Activated naive CD4-positive, alpha-beta T cell treated with anti-CD3 and anti-CD28 coated beads, Interleukin-2, amount 10 ng/mL, durations not matched to agents 7 days and 5 days (primary cell): ENCODE measurements at regions not wholly inside any gene's neighbourhood (a gene's known extent, or its start where the extent isn't known, plus 50 kb on each side); places are given as distances from the start of the nearest gene placed in this dataset.

ENCODE experiments used
- CTCF ChIA-PET: fragments of 350-600 bp; sonication (Branson Sonifier 250); formaldehyde crosslinking; loops from one replicate; lab custom pipeline; 2021; ENCODE audit warnings: antibody characterized with exemption; lab: Charles Lee
- DNase-seq: peaks from one replicate; pipeline ENCODE4 v3.0.0-alpha.2; 2020
- H3K27ac Mint-ChIP-seq: one replicate; pipeline ENCODE4 v1.8.0; 2021; ENCODE audit warnings: mild to moderate bottlenecking, moderate library complexity, mixed read lengths
- H3K27me3 Mint-ChIP-seq: one replicate; pipeline ENCODE4 v1.8.0; 2021; ENCODE audit warnings: mild to moderate bottlenecking, mixed read lengths
- H3K36me3 Mint-ChIP-seq: one replicate; pipeline ENCODE4 v1.8.0; 2021; ENCODE audit warnings: mixed read lengths
- H3K4me1 Mint-ChIP-seq: one replicate; pipeline ENCODE4 v1.8.0; 2021; ENCODE audit warnings: mixed read lengths
- H3K4me3 Mint-ChIP-seq: one replicate; pipeline ENCODE4 v1.8.0; 2021; ENCODE audit warnings: mild to moderate bottlenecking, moderate library complexity, mixed read lengths
- H3K9me3 Mint-ChIP-seq: one replicate; pipeline ENCODE4 v1.8.0; 2021; ENCODE audit warnings: mixed read lengths

GRCh38 chr14:87184180-87184579 lies 808.8 kb downstream of the GALC start:
- CTCF ChIA-PET: no interaction called here
- no peaks in the 10 kb centered on the region for H3K27me3 Mint-ChIP-seq
- peaks cover 5% of the 10 kb centered on the region for H3K9me3 Mint-ChIP-seq
- DNase-seq: no peak
- H3K27ac Mint-ChIP-seq: no peak overlapping the region
- H3K4me3 Mint-ChIP-seq: no peak overlapping the region
- no peaks in the 10 kb centered on the region for H3K4me1 Mint-ChIP-seq
- no peaks in the 10 kb centered on the region for H3K36me3 Mint-ChIP-seq

DNA sequence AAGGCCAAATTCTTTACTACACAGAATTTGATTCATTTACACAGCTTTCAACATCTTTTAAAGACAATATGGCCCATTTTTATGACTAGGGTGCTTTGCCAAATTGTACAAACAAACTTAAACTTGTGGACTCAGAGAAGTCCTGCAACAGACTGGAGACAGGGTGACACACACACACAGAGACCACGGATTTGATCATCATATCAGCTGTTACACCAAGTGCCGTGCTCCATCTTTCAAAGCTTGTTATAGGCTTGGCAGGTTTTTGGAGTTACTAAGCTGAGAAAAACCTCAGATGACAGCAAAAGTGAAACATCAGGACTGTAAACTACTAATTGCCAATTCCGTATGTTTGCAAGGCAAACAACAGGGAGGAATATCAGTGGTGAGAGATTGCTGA lies 811.7 kb downstream of the GALC start:
- no peak for DNase-seq
- H3K27me3 Mint-ChIP-seq: no peaks in the 10 kb centered on the region
- H3K27ac Mint-ChIP-seq: no peak overlapping the region
- H3K36me3 Mint-ChIP-seq: no peaks in the 10 kb centered on the region
- peaks cover 11% of the 10 kb centered on the region for H3K9me3 Mint-ChIP-seq
- H3K4me3 Mint-ChIP-seq: no peak overlapping the region
- H3K4me1 Mint-ChIP-seq: no peaks in the 10 kb centered on the region
- CTCF ChIA-PET: interaction anchor here (0.6 kb wide), 1 partner anchor 10 kb away, joined by 3 read pairs; no protein-coding TSS in a partner anchor

- no peak for DNase-seq
These were observed 813.0 kb downstream of the GALC start for GRCh38 chr14:87179936-87180335.

DNA sequence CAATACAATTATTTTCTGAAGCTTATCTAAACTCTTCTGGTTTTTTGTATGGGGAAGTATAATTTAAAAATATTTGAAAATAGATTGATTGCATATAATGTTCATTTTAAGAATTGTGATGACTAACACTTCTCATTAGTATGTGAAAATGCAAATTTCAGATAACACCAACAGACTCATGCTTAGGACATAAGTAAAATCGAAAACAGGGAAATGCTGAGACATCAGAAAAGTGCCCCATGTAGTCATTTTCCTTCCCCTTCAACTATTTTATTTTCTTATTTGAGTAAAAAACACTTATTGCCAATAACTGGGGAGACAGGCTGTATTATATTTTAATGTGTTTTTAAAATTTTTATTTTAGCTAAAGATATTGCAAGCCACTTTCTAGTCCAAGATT lies 814.7 kb downstream of the GALC start:
- no peak overlapping the region for H3K4me3 Mint-ChIP-seq
- no peaks in the 10 kb centered on the region for H3K4me1 Mint-ChIP-seq
- no peaks in the 10 kb centered on the region for H3K27me3 Mint-ChIP-seq
- no peak for DNase-seq
- CTCF ChIA-PET: no interaction called here
- peaks cover 9% of the 10 kb centered on the region for H3K9me3 Mint-ChIP-seq
- H3K36me3 Mint-ChIP-seq: no peaks in the 10 kb centered on the region
- no peak overlapping the region for H3K27ac Mint-ChIP-seq

More at GRCh38 chr14:87179936-87180335, 813.0 kb downstream of the GALC start:
- Mint-ChIP-seq H3K9me3 (peaks cover 11% of the 10 kb centered on the region), H3K36me3 (no peaks in the 10 kb centered on the region), H3K4me3 (no peak overlapping the region), H3K27me3 (no peaks in the 10 kb centered on the region), H3K4me1 (no peaks in the 10 kb centered on the region), H3K27ac (no peak overlapping the region)
- CTCF ChIA-PET: no interaction called here

GRCh38 chr14:87175175-87175574 lies 817.8 kb downstream of the GALC start:
- CTCF ChIA-PET: no interaction called here
- no peak overlapping the region for H3K27ac Mint-ChIP-seq

GRCh38 chr14:87171141-87171540 lies 821.8 kb downstream of the GALC start:
- Mint-ChIP-seq H3K27me3 (no peaks in the 10 kb centered on the region), H3K27ac (no peak overlapping the region), H3K9me3 (no peaks in the 10 kb centered on the region), H3K4me1 (no peaks in the 10 kb centered on the region), H3K4me3 (no peak overlapping the region), H3K36me3 (no peaks in the 10 kb centered on the region)
- CTCF ChIA-PET: no interaction called here
- no peak for DNase-seq

More at GRCh38 chr14:87175175-87175574, 817.8 kb downstream of the GALC start:
- Mint-ChIP-seq H3K4me1 (no peaks in the 10 kb centered on the region), H3K27me3 (no peaks in the 10 kb centered on the region), H3K36me3 (no peaks in the 10 kb centered on the region), H3K9me3 (peaks cover 8% of the 10 kb centered on the region), H3K4me3 (no peak overlapping the region)
- DNase-seq: no peak

DNA sequence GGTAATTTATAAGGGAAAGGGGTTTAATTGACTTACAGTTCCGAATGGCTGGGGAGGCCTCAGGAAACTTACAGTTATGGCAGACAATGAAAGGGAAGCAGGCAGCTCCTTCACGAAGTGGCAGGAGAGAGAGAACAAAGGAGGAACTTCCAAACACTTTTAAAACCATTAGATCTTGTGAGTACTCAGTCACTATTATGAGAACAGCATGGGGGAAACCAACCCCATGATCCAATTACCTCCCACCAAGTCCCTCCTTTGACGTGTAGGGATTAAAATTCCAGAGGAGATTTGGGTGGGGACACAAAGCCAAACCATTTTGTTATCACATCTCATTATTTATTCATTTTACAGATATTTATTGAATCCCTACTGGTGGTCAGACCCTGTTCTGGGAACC lies 822.8 kb downstream of the GALC start:
- no peaks in the 10 kb centered on the region for H3K27me3 Mint-ChIP-seq
- no peak overlapping the region for H3K27ac Mint-ChIP-seq
- no peak overlapping the region for H3K4me3 Mint-ChIP-seq
- no peaks in the 10 kb centered on the region for H3K36me3 Mint-ChIP-seq
- H3K4me1 Mint-ChIP-seq: no peaks in the 10 kb centered on the region
- CTCF ChIA-PET: no interaction called here
- DNase-seq: no peak
- no peaks in the 10 kb centered on the region for H3K9me3 Mint-ChIP-seq

GRCh38 chr14:87169362-87169761 lies 823.6 kb downstream of the GALC start:
- Mint-ChIP-seq H3K27me3 (no peaks in the 10 kb centered on the region), H3K27ac (no peak overlapping the region), H3K4me3 (no peak overlapping the region), H3K36me3 (no peaks in the 10 kb centered on the region), H3K9me3 (no peaks in the 10 kb centered on the region), H3K4me1 (no peaks in the 10 kb centered on the region)
- no peak for DNase-seq
- CTCF ChIA-PET: no interaction called here

GRCh38 chr14:87161502-87161901 lies 831.5 kb downstream of the GALC start:
- H3K27me3 Mint-ChIP-seq: no peaks in the 10 kb centered on the region
- CTCF ChIA-PET: no interaction called here
- no peak overlapping the region for H3K4me3 Mint-ChIP-seq
- no peak for DNase-seq
- no peak overlapping the region for H3K27ac Mint-ChIP-seq
- no peaks in the 10 kb centered on the region for H3K4me1 Mint-ChIP-seq
- no peaks in the 10 kb centered on the region for H3K36me3 Mint-ChIP-seq
- H3K9me3 Mint-ChIP-seq: no peaks in the 10 kb centered on the region

DNA sequence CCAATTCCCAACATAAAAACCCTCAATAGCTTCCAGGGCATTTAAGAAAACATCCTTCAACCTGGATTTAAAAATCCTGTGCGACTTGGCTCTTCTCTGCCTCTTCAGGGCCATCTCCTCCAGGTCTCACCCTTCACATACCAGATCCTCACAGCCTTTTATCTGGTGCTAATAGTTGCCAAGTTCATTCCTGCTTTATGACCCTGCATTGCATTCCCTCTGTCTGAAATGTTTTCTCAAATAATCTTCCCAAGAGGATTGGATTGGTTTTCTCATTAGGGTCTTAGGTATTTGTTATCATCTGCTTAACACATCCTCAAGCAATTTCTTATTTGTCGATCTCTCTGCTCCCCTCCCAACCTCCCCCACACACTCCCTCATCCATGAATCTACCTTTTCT lies 832.0 kb downstream of the GALC start:
- CTCF ChIA-PET: no interaction called here
- DNase-seq: no peak
- H3K27me3 Mint-ChIP-seq: no peaks in the 10 kb centered on the region
- H3K4me3 Mint-ChIP-seq: no peak overlapping the region
- H3K36me3 Mint-ChIP-seq: no peaks in the 10 kb centered on the region
- H3K27ac Mint-ChIP-seq: no peak overlapping the region
- no peaks in the 10 kb centered on the region for H3K4me1 Mint-ChIP-seq
- H3K9me3 Mint-ChIP-seq: no peaks in the 10 kb centered on the region

- no peak overlapping the region for H3K27ac Mint-ChIP-seq
- DNase-seq: no peak
- H3K9me3 Mint-ChIP-seq: no peaks in the 10 kb centered on the region
- H3K36me3 Mint-ChIP-seq: no peaks in the 10 kb centered on the region
- no peak overlapping the region for H3K4me3 Mint-ChIP-seq
- CTCF ChIA-PET: no interaction called here
- no peaks in the 10 kb centered on the region for H3K4me1 Mint-ChIP-seq
- no peaks in the 10 kb centered on the region for H3K27me3 Mint-ChIP-seq
These were observed 834.7 kb downstream of the GALC start for GRCh38 chr14:87158283-87158682.

DNA sequence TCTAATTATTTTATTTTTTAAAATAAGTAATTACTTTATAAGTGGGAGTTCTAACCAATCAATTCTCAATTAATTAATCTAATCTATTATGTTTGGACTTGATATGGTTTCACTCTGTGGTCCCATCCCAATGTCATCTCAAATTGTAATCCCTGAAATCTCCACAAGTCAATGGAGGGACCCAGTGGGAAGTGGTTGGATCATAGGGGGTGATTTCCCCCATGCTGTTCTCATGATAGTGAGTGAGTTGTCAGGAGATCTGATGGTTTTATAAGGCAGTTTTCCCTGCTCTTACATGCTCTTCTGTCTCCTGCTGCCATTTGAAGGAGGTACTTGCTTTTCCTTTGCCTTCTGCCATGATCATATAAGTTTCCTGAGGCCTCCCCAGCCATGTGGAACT lies 836.1 kb downstream of the GALC start:
- no peaks in the 10 kb centered on the region for H3K36me3 Mint-ChIP-seq
- no peak overlapping the region for H3K27ac Mint-ChIP-seq
- peaks cover 1% of the 10 kb centered on the region for H3K9me3 Mint-ChIP-seq
- no peaks in the 10 kb centered on the region for H3K4me1 Mint-ChIP-seq
- no peak for DNase-seq
- CTCF ChIA-PET: no interaction called here
- no peak overlapping the region for H3K4me3 Mint-ChIP-seq
- H3K27me3 Mint-ChIP-seq: no peaks in the 10 kb centered on the region

DNA sequence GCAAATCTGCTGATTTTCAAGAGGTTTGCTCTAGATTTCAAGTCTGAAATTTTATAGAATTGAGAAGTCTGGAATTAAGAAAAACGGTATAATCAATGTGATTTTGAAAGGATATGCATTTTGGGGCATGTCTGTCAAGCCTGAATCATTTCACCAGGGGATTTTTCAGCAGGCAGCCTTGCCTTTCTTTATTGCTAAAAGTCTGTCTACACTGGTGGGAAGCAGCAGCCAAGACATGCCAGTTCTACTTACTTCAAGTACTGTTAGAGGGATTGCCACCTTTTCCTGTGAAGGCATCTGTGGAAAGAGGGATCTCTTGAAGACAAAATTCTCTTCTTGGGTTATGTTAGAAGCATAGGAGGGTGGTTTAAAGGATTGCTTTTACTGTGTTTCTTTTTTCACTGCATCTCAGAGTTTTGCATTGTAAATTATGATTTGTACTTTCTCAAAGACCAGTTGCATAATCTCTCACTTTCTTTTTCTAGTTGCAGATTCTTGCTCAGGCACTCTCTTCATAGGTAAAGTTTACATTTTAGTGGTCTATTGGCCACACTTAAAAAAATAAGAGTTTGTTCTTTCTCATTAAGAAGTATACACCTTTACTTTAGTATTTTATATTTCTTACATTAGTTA lies 837.0 kb downstream of the GALC start:
- DNase-seq: no peak
- no peaks in the 10 kb centered on the region for H3K27me3 Mint-ChIP-seq
- H3K4me1 Mint-ChIP-seq: no peaks in the 10 kb centered on the region
- CTCF ChIA-PET: no interaction called here
- peaks cover 4% of the 10 kb centered on the region for H3K9me3 Mint-ChIP-seq
- H3K4me3 Mint-ChIP-seq: no peak overlapping the region
- H3K27ac Mint-ChIP-seq: no peak overlapping the region
- H3K36me3 Mint-ChIP-seq: no peaks in the 10 kb centered on the region

DNA sequence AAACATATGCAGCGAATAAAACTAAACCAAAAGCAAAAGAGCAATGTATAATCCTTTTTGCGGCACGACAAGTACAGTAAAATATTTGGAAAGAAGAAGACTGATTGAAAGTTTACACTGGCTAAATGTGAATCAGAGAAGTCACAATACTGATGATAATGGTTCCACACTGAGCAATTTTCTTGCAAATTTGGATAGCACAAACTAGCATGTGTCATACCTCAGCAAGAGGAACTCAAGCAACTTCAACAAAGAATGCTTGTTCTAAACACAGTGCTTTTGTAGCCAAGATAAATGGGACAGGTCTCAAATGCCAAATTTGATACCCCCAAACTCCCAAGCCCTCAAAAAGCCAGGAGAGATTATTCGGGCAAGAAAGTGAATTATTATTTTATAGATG lies 839.1 kb downstream of the GALC start:
- H3K4me1 Mint-ChIP-seq: no peaks in the 10 kb centered on the region
- CTCF ChIA-PET: no interaction called here
- no peak overlapping the region for H3K27ac Mint-ChIP-seq
- H3K9me3 Mint-ChIP-seq: peaks cover 4% of the 10 kb centered on the region
- H3K36me3 Mint-ChIP-seq: no peaks in the 10 kb centered on the region
- H3K27me3 Mint-ChIP-seq: no peaks in the 10 kb centered on the region
- H3K4me3 Mint-ChIP-seq: no peak overlapping the region
- no peak for DNase-seq

GRCh38 chr14:87153391-87153790 lies 839.6 kb downstream of the GALC start:
- no peak overlapping the region for H3K4me3 Mint-ChIP-seq
- no peaks in the 10 kb centered on the region for H3K27me3 Mint-ChIP-seq
- DNase-seq: no peak
- H3K9me3 Mint-ChIP-seq: peaks cover 4% of the 10 kb centered on the region
- no peaks in the 10 kb centered on the region for H3K36me3 Mint-ChIP-seq
- H3K27ac Mint-ChIP-seq: no peak overlapping the region
- H3K4me1 Mint-ChIP-seq: no peaks in the 10 kb centered on the region
- CTCF ChIA-PET: no interaction called here

DNA sequence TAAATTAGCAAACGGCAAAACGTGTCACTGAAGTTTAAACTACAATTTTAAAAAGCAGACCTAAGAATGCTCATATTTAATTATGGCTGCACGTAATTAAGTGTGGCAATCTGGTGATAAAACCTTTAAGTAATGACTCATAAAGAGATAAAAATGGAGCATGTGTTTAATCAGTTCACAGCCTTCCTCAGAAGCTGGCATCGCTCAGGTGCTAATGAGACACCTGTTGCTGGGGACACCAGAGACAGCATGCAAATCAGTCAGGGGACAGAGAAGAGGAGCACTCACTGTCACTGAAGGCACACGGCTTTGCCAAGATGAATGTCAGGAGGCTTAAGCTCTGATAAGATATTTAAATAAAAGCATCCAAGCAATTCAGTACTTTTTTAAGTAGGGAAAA lies 840.3 kb downstream of the GALC start:
- H3K27ac Mint-ChIP-seq: no peak overlapping the region

More for the DNA sequence above, 840.3 kb downstream of the GALC start:
- no peak for DNase-seq
- CTCF ChIA-PET: no interaction called here
- H3K4me3 Mint-ChIP-seq: no peak overlapping the region
- no peaks in the 10 kb centered on the region for H3K27me3 Mint-ChIP-seq
- no peaks in the 10 kb centered on the region for H3K4me1 Mint-ChIP-seq
- no peaks in the 10 kb centered on the region for H3K36me3 Mint-ChIP-seq
- H3K9me3 Mint-ChIP-seq: peaks cover 4% of the 10 kb centered on the region
